ENCODE measurements at regions not wholly inside any gene's neighbourhood (a gene's known extent, or its start where the extent isn't known, plus 50 kb on each side); places are given as distances from the start of the nearest gene placed in this dataset.

DNA sequence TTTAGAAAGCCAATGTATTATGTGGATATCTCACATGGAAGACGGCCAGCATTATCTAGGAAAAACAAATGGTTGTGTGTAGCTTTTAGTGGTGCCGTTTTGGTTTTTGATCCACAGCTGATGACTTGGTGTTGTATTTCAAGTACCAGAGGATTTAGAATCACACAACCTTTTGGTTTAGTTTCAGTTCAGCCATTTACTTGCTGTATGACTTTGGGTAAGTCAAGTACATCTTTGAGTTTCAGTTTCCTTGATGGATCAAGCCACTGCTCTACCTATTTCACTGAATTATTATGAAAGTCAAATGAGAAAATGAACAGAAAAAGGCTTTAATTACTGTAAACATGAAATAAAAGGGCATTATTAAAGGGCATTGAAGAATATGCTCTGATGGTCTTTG is 205.6 kb downstream of the ZIC3 start:
- TF ChIP-seq, protein P1, sequence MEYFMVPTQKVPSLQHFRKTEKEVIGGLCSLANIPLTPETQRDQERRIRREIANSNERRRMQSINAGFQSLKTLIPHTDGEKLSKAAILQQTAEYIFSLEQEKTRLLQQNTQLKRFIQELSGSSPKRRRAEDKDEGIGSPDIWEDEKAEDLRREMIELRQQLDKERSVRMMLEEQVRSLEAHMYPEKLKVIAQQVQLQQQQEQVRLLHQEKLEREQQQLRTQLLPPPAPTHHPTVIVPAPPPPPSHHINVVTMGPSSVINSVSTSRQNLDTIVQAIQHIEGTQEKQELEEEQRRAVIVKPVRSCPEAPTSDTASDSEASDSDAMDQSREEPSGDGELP (CRISPR knock-in tag; IDR thresholded peaks at IDR 0.05; ENCODE audit: borderline replicate concordance) = no peak
- no peak for TF ChIP-seq KDM1A (IDR thresholded peaks at IDR 0.05)
- TF ChIP-seq DNMT1 (IDR thresholded peaks at IDR 0.05) = no peak

All from K562 (cell line).